ENCODE measurements at regions not wholly inside any gene's neighbourhood (a gene's known extent, or its start where the extent isn't known, plus 50 kb on each side); places are given as distances from the start of the nearest gene placed in this dataset.

GRCh38 chr6:17006543-17006942 is 95.3 kb upstream of the STMND1 start:
- no peak for DNase-seq (ENCODE audit: low spot score)
- Histone ChIP-seq H3K4me3 (ENCODE audit: low read depth, low read length, poor library complexity, severe bottlenecking) (no peak overlapping the region), H3K27ac (ENCODE audit: low read depth, low read length, poor library complexity, severe bottlenecking) (no peak overlapping the region), H3K36me3 (ENCODE audit: insufficient read depth, low read length, poor library complexity, severe bottlenecking) (no peaks in the 10 kb centered on the region), H3K27me3 (replicated peaks; ENCODE audit: insufficient read depth, low read depth, low read length, poor library complexity) (no peaks in the 10 kb centered on the region), H3K9me3 (ENCODE audit: low read depth, low read length, poor library complexity, severe bottlenecking) (peaks cover 14% of the 10 kb centered on the region), H3K4me1 (ENCODE audit: insufficient read depth, low read length, poor library complexity, severe bottlenecking) (peaks cover 18% of the 10 kb centered on the region)
- intact Hi-C loops (cut with micrococcal nuclease; ENCODE audit: unreplicated experiment) = loop anchor here (10.0 kb wide), 1 partner anchor 672 kb away; no protein-coding TSS in a partner anchor
- BruUV-seq (replicated peaks) = no TSS peak
- TF ChIP-seq EZH2 (IDR thresholded peaks at IDR 0.05; ENCODE audit: borderline replicate concordance, low read depth, low read length, poor library complexity, severe bottlenecking) (no peak), CTCF (conservative IDR thresholded peaks at IDR 0.05; ENCODE audit: low read depth, low read length) (no peak)
- POLR2A ChIA-PET (ENCODE audit: low non-redundant PET) = no interaction called here
- CTCF ChIA-PET = no interaction called here

GRCh38 chr6:17004269-17004668 is 97.6 kb upstream of the STMND1 start:
- no TSS peak for BruUV-seq (replicated peaks)
- no peak overlapping the region for H3K27ac ChIP-seq (ENCODE audit: low read depth, low read length, poor library complexity, severe bottlenecking)
- no peak overlapping the region for H3K4me3 ChIP-seq (ENCODE audit: low read depth, low read length, poor library complexity, severe bottlenecking)
- ChIA-PET CTCF (interaction anchor here (0.5 kb wide), 1 partner anchor 231 kb away, joined by 7 read pairs; no protein-coding TSS in a partner anchor), POLR2A (ENCODE audit: low non-redundant PET) (no interaction called here)
- no peak for TF ChIP-seq EZH2 (IDR thresholded peaks at IDR 0.05; ENCODE audit: borderline replicate concordance, low read depth, low read length, poor library complexity, severe bottlenecking)
- no peak for TF ChIP-seq CTCF (conservative IDR thresholded peaks at IDR 0.05; ENCODE audit: low read depth, low read length)
- peak; percentile 26 for DNase-seq (ENCODE audit: low spot score)
- H3K4me1 ChIP-seq (ENCODE audit: insufficient read depth, low read length, poor library complexity, severe bottlenecking) = peaks cover 22% of the 10 kb centered on the region
- H3K9me3 ChIP-seq (ENCODE audit: low read depth, low read length, poor library complexity, severe bottlenecking) = peaks cover 14% of the 10 kb centered on the region
- intact Hi-C loops (cut with micrococcal nuclease; ENCODE audit: unreplicated experiment) = loop anchor here (10.0 kb wide), 1 partner anchor 669 kb away; no protein-coding TSS in a partner anchor
- no peaks in the 10 kb centered on the region for H3K36me3 ChIP-seq (ENCODE audit: insufficient read depth, low read length, poor library complexity, severe bottlenecking)
- no peaks in the 10 kb centered on the region for H3K27me3 ChIP-seq (replicated peaks; ENCODE audit: insufficient read depth, low read depth, low read length, poor library complexity)

- Histone ChIP-seq H3K36me3 (ENCODE audit: insufficient read depth, low read length, poor library complexity, severe bottlenecking) (no peaks in the 10 kb centered on the region), H3K9me3 (ENCODE audit: low read depth, low read length, poor library complexity, severe bottlenecking) (peaks cover 3% of the 10 kb centered on the region), H3K27me3 (replicated peaks; ENCODE audit: insufficient read depth, low read depth, low read length, poor library complexity) (no peaks in the 10 kb centered on the region), H3K27ac (ENCODE audit: low read depth, low read length, poor library complexity, severe bottlenecking) (no peak overlapping the region), H3K4me3 (ENCODE audit: low read depth, low read length, poor library complexity, severe bottlenecking) (no peak overlapping the region), H3K4me1 (ENCODE audit: insufficient read depth, low read length, poor library complexity, severe bottlenecking) (peaks cover 22% of the 10 kb centered on the region)
- ChIA-PET POLR2A (ENCODE audit: low non-redundant PET) (no interaction called here), CTCF (no interaction called here)
- no peak for DNase-seq (ENCODE audit: low spot score)
- intact Hi-C loops (cut with micrococcal nuclease; ENCODE audit: unreplicated experiment) = loop anchor here (10.0 kb wide), 1 partner anchor 667 kb away; no protein-coding TSS in a partner anchor
- BruUV-seq (replicated peaks) = no TSS peak
- no peak for TF ChIP-seq CTCF (conservative IDR thresholded peaks at IDR 0.05; ENCODE audit: low read depth, low read length)
- TF ChIP-seq EZH2 (IDR thresholded peaks at IDR 0.05; ENCODE audit: borderline replicate concordance, low read depth, low read length, poor library complexity, severe bottlenecking) = no peak
Measured at GRCh38 chr6:17002123-17002522, 99.7 kb upstream of the STMND1 start.
